ENCODE measurements at regions not wholly inside any gene's neighbourhood (a gene's known extent, or its start where the extent isn't known, plus 50 kb on each side); places are given as distances from the start of the nearest gene placed in this dataset.

DNA sequence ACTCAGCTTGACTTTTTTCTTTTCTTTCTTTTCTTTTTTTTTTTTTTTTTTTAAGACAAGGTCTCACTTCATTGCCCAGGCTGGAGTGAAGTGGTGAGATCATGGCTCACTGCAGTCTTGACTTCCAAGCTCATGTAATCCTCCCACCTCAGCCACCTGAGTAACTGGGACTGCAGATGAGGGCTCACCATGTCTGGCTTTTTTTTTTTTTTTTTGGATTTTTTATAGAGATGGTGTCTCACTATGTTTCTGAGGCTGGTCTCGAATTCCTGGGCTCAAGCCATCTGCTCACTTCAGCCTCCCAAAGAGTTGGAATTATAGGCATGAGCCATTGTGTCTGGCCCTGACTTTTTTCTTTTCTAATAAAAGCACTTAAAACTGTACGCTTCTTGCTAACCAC is 358.2 kb upstream of the IGFBP3 start:
- POLR2A ChIA-PET, result no interaction called here
- Mint-ChIP-seq H3K4me1 (peaks cover 29% of the 10 kb centered on the region), H3K9me3 (peaks cover 24% of the 10 kb centered on the region), H3K4me3 (no peak overlapping the region), H3K27ac (no peak overlapping the region), H3K36me3 (peaks cover 4% of the 10 kb centered on the region; the same call in 1 of the 2 replicates), H3K27me3 (ENCODE audit: low read depth) (no peaks in the 10 kb centered on the region)
- ATAC-seq (no peak), DNase-seq (ENCODE audit: low spot score) (no peak)
- TF ChIP-seq MXD4 (CRISPR knock-in tag; IDR thresholded peaks at IDR 0.05; ENCODE audit: borderline replicate concordance) (no peak), RELA (CRISPR knock-in tag; IDR thresholded peaks at IDR 0.05; ENCODE audit: borderline replicate concordance) (no peak), ZNF416 (CRISPR knock-in tag; IDR thresholded peaks at IDR 0.05) (no peak), SMAD4 (CRISPR knock-in tag; IDR thresholded peaks at IDR 0.05) (no peak), GTF2I (CRISPR knock-in tag; conservative IDR thresholded peaks at IDR 0.05) (no peak), TEAD1 (CRISPR knock-in tag; IDR thresholded peaks at IDR 0.05) (no peak)
- TF ChIP-seq, protein P1, sequence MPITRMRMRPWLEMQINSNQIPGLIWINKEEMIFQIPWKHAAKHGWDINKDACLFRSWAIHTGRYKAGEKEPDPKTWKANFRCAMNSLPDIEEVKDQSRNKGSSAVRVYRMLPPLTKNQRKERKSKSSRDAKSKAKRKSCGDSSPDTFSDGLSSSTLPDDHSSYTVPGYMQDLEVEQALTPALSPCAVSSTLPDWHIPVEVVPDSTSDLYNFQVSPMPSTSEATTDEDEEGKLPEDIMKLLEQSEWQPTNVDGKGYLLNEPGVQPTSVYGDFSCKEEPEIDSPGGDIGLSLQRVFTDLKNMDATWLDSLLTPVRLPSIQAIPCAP (CRISPR knock-in tag; IDR thresholded peaks at IDR 0.05), result no peak
- CTCF ChIA-PET, result no interaction called here

DNA sequence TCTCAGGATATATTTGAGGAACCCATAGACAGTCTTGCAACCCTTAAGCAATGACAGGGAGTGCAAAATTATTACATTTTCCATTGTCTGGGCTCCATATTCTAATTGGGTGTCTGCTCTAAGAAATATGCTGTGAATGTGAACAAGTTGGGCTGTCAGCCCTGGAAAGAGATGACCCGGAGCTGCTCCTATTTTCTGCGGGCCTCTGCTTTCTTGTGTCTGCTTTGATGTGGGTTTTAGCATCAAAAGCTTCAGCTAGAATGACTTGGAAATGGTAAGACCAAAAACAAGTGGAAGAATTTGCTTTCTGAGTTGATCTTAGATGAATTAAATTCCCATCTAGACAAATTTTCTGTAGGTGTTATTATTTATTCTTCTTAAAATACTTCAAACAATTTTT is 343.6 kb upstream of the IGFBP3 start:
- ATAC-seq, result no peak
- H3K27ac Mint-ChIP-seq, result no peak overlapping the region
- CTCF ChIA-PET, result no interaction called here
- H3K4me1 Mint-ChIP-seq, result peaks cover 4% of the 10 kb centered on the region; the same call in 1 of the 2 replicates
- POLR2A ChIA-PET, result no interaction called here
- no peak for DNase-seq (ENCODE audit: low spot score)
- H3K4me3 Mint-ChIP-seq, result no peak overlapping the region
- H3K9me3 Mint-ChIP-seq, result peaks cover 55% of the 10 kb centered on the region
- peaks cover 6% of the 10 kb centered on the region; the same call in 1 of the 2 replicates for H3K27me3 Mint-ChIP-seq (ENCODE audit: low read depth)
- H3K36me3 Mint-ChIP-seq, result peaks cover 27% of the 10 kb centered on the region
- TF ChIP-seq, protein P2, sequence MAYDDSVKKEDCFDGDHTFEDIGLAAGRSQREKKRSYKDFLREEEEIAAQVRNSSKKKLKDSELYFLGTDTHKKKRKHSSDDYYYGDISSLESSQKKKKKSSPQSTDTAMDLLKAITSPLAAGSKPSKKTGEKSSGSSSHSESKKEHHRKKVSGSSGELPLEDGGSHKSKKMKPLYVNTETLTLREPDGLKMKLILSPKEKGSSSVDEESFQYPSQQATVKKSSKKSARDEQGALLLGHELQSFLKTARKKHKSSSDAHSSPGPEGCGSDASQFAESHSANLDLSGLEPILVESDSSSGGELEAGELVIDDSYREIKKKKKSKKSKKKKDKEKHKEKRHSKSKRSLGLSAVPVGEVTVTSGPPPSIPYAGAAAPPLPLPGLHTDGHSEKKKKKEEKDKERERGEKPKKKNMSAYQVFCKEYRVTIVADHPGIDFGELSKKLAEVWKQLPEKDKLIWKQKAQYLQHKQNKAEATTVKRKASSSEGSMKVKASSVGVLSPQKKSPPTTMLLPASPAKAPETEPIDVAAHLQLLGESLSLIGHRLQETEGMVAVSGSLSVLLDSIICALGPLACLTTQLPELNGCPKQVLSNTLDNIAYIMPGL (CRISPR knock-in tag; IDR thresholded peaks at IDR 0.05), result no peak
- TF ChIP-seq, protein P3, sequence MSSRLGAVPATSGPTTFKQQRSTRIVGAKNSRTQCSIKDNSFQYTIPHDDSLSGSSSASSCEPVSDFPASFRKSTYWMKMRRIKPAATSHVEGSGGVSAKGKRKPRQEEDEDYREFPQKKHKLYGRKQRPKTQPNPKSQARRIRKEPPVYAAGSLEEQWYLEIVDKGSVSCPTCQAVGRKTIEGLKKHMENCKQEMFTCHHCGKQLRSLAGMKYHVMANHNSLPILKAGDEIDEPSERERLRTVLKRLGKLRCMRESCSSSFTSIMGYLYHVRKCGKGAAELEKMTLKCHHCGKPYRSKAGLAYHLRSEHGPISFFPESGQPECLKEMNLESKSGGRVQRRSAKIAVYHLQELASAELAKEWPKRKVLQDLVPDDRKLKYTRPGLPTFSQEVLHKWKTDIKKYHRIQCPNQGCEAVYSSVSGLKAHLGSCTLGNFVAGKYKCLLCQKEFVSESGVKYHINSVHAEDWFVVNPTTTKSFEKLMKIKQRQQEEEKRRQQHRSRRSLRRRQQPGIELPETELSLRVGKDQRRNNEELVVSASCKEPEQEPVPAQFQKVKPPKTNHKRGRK (CRISPR knock-in tag; IDR thresholded peaks at IDR 0.05; ENCODE audit: borderline replicate concordance), result no peak
- no peak for TF ChIP-seq HMGA2 (CRISPR knock-in tag; IDR thresholded peaks at IDR 0.05)
- TF ChIP-seq, protein P4, sequence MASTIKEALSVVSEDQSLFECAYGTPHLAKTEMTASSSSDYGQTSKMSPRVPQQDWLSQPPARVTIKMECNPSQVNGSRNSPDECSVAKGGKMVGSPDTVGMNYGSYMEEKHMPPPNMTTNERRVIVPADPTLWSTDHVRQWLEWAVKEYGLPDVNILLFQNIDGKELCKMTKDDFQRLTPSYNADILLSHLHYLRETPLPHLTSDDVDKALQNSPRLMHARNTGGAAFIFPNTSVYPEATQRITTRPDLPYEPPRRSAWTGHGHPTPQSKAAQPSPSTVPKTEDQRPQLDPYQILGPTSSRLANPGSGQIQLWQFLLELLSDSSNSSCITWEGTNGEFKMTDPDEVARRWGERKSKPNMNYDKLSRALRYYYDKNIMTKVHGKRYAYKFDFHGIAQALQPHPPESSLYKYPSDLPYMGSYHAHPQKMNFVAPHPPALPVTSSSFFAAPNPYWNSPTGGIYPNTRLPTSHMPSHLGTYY (CRISPR knock-in tag; IDR thresholded peaks at IDR 0.05), result no peak
- TF ChIP-seq FOXP1 (CRISPR knock-in tag; IDR thresholded peaks at IDR 0.05; ENCODE audit: borderline replicate concordance), result no peak
- TF ChIP-seq, protein P5, sequence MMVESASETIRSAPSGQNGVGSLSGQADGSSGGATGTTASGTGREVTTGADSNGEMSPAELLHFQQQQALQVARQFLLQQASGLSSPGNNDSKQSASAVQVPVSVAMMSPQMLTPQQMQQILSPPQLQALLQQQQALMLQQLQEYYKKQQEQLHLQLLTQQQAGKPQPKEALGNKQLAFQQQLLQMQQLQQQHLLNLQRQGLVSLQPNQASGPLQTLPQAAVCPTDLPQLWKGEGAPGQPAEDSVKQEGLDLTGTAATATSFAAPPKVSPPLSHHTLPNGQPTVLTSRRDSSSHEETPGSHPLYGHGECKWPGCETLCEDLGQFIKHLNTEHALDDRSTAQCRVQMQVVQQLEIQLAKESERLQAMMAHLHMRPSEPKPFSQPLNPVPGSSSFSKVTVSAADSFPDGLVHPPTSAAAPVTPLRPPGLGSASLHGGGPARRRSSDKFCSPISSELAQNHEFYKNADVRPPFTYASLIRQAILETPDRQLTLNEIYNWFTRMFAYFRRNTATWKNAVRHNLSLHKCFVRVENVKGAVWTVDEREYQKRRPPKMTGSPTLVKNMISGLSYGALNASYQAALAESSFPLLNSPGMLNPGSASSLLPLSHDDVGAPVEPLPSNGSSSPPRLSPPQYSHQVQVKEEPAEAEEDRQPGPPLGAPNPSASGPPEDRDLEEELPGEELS (CRISPR knock-in tag; IDR thresholded peaks at IDR 0.05), result no peak
- TF ChIP-seq SMAD3 (CRISPR knock-in tag; IDR thresholded peaks at IDR 0.05; ENCODE audit: borderline replicate concordance), result no peak
- no peak for TF ChIP-seq NR3C1 (CRISPR knock-in tag; conservative IDR thresholded peaks at IDR 0.05; ENCODE audit: low read depth)
- TF ChIP-seq, protein P6, sequence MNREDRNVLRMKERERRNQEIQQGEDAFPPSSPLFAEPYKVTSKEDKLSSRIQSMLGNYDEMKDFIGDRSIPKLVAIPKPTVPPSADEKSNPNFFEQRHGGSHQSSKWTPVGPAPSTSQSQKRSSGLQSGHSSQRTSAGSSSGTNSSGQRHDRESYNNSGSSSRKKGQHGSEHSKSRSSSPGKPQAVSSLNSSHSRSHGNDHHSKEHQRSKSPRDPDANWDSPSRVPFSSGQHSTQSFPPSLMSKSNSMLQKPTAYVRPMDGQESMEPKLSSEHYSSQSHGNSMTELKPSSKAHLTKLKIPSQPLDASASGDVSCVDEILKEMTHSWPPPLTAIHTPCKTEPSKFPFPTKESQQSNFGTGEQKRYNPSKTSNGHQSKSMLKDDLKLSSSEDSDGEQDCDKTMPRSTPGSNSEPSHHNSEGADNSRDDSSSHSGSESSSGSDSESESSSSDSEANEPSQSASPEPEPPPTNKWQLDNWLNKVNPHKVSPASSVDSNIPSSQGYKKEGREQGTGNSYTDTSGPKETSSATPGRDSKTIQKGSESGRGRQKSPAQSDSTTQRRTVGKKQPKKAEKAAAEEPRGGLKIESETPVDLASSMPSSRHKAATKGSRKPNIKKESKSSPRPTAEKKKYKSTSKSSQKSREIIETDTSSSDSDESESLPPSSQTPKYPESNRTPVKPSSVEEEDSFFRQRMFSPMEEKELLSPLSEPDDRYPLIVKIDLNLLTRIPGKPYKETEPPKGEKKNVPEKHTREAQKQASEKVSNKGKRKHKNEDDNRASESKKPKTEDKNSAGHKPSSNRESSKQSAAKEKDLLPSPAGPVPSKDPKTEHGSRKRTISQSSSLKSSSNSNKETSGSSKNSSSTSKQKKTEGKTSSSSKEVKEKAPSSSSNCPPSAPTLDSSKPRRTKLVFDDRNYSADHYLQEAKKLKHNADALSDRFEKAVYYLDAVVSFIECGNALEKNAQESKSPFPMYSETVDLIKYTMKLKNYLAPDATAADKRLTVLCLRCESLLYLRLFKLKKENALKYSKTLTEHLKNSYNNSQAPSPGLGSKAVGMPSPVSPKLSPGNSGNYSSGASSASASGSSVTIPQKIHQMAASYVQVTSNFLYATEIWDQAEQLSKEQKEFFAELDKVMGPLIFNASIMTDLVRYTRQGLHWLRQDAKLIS (CRISPR knock-in tag; IDR thresholded peaks at IDR 0.05; ENCODE audit: borderline replicate concordance), result no peak
- no peak for TF ChIP-seq TCF7 (CRISPR knock-in tag; IDR thresholded peaks at IDR 0.05; ENCODE audit: low read depth)
- TF ChIP-seq CREB1 (CRISPR knock-in tag; IDR thresholded peaks at IDR 0.05), result no peak
- no peak for TF ChIP-seq ZNF138 (CRISPR knock-in tag; conservative IDR thresholded peaks at IDR 0.05)
- TF ChIP-seq, protein P7, sequence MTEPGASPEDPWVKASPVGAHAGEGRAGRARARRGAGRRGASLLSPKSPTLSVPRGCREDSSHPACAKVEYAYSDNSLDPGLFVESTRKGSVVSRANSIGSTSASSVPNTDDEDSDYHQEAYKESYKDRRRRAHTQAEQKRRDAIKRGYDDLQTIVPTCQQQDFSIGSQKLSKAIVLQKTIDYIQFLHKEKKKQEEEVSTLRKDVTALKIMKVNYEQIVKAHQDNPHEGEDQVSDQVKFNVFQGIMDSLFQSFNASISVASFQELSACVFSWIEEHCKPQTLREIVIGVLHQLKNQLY (CRISPR knock-in tag; IDR thresholded peaks at IDR 0.05), result no peak
